DND-41 (cell line): ENCODE measurements at regions not wholly inside any gene's neighbourhood (a gene's known extent, or its start where the extent isn't known, plus 50 kb on each side); places are given as distances from the start of the nearest gene placed in this dataset.

Experiments
- ATAC-seq: fragments of 200-7000 bp; cut with Tn5 transposase; 3 replicates; pipeline ENCODE4 v1.9.1; 2021; ENCODE audit warnings: low read depth; ENCODE audit not compliant: insufficient read depth
- DNase-seq: peaks from one replicate; pipeline ENCODE4 v3.0.0-alpha.2; 2020
- H2AFZ ChIP-seq: 2 replicates; pipeline ENCODE4 v1.6.0; 2012; ENCODE audit warnings: low read depth, low read length
- H3K27ac ChIP-seq: 2 replicates; pipeline ENCODE4 v1.5.1; 2012; ENCODE audit warnings: low read length, inconsistent platforms
- H3K27me3 ChIP-seq: fragments of 200-600 bp; sonication (generic); 2 replicates; pipeline ENCODE4 v1.6.0; 2012; ENCODE audit warnings: low read length, mild to moderate bottlenecking, inconsistent platforms; ENCODE audit not compliant: insufficient read depth, poor library complexity
- H3K36me3 ChIP-seq: 2 replicates; pipeline ENCODE4 v1.5.1; 2012; ENCODE audit warnings: low read length, inconsistent platforms; ENCODE audit not compliant: insufficient read depth
- H3K4me1 ChIP-seq: 2 replicates; pipeline ENCODE4 v1.5.1; 2012; ENCODE audit warnings: mild to moderate bottlenecking, low read length; ENCODE audit not compliant: insufficient read depth
- H3K4me2 ChIP-seq: 2 replicates; pipeline ENCODE4 v1.6.0; 2012; ENCODE audit warnings: mild to moderate bottlenecking, moderate library complexity, low read length, inconsistent platforms; ENCODE audit not compliant: insufficient read depth
- H3K4me3 ChIP-seq, 2 experiments: fragments of 200-600 bp in 1 of 2; shearing (Covaris generic) in 1 of 2; 2 replicates each; pipeline ENCODE4 v1.5.1; 2012 to 2016; ENCODE audit warnings: inconsistent platforms in 2 of 2, low read length in 2 of 2, mild to moderate bottlenecking in 2 of 2, low read depth in 1 of 2, moderate library complexity in 1 of 2
- H3K79me2 ChIP-seq: 2 replicates; pipeline ENCODE4 v1.6.0; 2012; ENCODE audit warnings: low read length, inconsistent platforms; ENCODE audit not compliant: insufficient read depth
- H3K9ac ChIP-seq: 2 replicates; pipeline ENCODE4 v1.6.0; 2012; ENCODE audit warnings: low read depth, mild to moderate bottlenecking, inconsistent platforms, low read length, moderate library complexity
- H3K9me3 ChIP-seq: 2 replicates; pipeline ENCODE4 v1.5.1; 2012; ENCODE audit warnings: low read length, moderate library complexity, mild to moderate bottlenecking, inconsistent platforms; ENCODE audit not compliant: insufficient read depth, severe bottlenecking
- H4K20me1 ChIP-seq: 2 replicates; pipeline ENCODE4 v1.6.0; 2012; ENCODE audit warnings: low read length; ENCODE audit not compliant: insufficient read depth
- EZH2 ChIP-seq: IDR thresholded peaks from 3 replicates; pipeline ENCODE4 v1.6.1; 2012; ENCODE audit warnings: borderline replicate concordance, low read depth, mild to moderate bottlenecking, moderate library complexity, low read length, inconsistent platforms; ENCODE audit not compliant: severe bottlenecking
- TF ChIP-seq, protein P1 (sequence below): IDR thresholded peaks from 2 replicates; pipeline ENCODE4 v1.5.1; 2012; ENCODE audit warnings: borderline replicate concordance, low read length, moderate library complexity, mild to moderate bottlenecking; ENCODE audit not compliant: poor library complexity, severe bottlenecking; ENCODE audit errors: extremely low read depth

GRCh38 chr3:115524549-115524948 lies 98.8 kb upstream of the GAP43 start:
- no peaks in the 10 kb centered on the region for H3K36me3 ChIP-seq
- no peak overlapping the region for H3K4me2 ChIP-seq
- H3K4me1 ChIP-seq, result no peaks in the 10 kb centered on the region
- no peak overlapping the region for H3K27ac ChIP-seq
- H4K20me1 ChIP-seq, result no peaks in the 10 kb centered on the region
- H3K4me3 ChIP-seq, result no peak overlapping the region
- no peak overlapping the region for H2AFZ ChIP-seq
- no peak for ATAC-seq
- no peak for DNase-seq
- TF ChIP-seq, protein P1, sequence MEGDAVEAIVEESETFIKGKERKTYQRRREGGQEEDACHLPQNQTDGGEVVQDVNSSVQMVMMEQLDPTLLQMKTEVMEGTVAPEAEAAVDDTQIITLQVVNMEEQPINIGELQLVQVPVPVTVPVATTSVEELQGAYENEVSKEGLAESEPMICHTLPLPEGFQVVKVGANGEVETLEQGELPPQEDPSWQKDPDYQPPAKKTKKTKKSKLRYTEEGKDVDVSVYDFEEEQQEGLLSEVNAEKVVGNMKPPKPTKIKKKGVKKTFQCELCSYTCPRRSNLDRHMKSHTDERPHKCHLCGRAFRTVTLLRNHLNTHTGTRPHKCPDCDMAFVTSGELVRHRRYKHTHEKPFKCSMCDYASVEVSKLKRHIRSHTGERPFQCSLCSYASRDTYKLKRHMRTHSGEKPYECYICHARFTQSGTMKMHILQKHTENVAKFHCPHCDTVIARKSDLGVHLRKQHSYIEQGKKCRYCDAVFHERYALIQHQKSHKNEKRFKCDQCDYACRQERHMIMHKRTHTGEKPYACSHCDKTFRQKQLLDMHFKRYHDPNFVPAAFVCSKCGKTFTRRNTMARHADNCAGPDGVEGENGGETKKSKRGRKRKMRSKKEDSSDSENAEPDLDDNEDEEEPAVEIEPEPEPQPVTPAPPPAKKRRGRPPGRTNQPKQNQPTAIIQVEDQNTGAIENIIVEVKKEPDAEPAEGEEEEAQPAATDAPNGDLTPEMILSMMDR, result no peak
- no peak for TF ChIP-seq EZH2
- no peaks in the 10 kb centered on the region for H3K9me3 ChIP-seq
- no peaks in the 10 kb centered on the region for H3K79me2 ChIP-seq
- H3K27me3 ChIP-seq, result peaks cover 3% of the 10 kb centered on the region
- no peak overlapping the region for H3K9ac ChIP-seq

GRCh38 chr3:115525731-115526130 lies 97.6 kb upstream of the GAP43 start:
- no peak for DNase-seq
- no peak for ATAC-seq
- TF ChIP-seq, protein P1, result no peak
- TF ChIP-seq EZH2, result no peak
- Histone ChIP-seq H3K36me3 (no peaks in the 10 kb centered on the region), H3K27ac (no peak overlapping the region), H3K4me3 (no peak overlapping the region), H3K9me3 (no peaks in the 10 kb centered on the region), H3K9ac (no peak overlapping the region), H2AFZ (no peak overlapping the region), H4K20me1 (no peaks in the 10 kb centered on the region), H3K4me2 (no peak overlapping the region), H3K4me1 (no peaks in the 10 kb centered on the region), H3K27me3 (peaks cover 3% of the 10 kb centered on the region), H3K79me2 (no peaks in the 10 kb centered on the region)

GRCh38 chr3:115533218-115533617 lies 90.1 kb upstream of the GAP43 start:
- DNase-seq, result no peak
- no peaks in the 10 kb centered on the region for H3K36me3 ChIP-seq
- TF ChIP-seq, protein P1, result no peak
- TF ChIP-seq EZH2, result no peak
- no peaks in the 10 kb centered on the region for H3K4me1 ChIP-seq
- H4K20me1 ChIP-seq, result no peaks in the 10 kb centered on the region
- no peak overlapping the region for H3K4me2 ChIP-seq
- no peak overlapping the region for H3K4me3 ChIP-seq
- H3K27me3 ChIP-seq, result no peaks in the 10 kb centered on the region
- no peak overlapping the region for H3K9ac ChIP-seq
- H3K79me2 ChIP-seq, result no peaks in the 10 kb centered on the region
- H3K27ac ChIP-seq, result no peak overlapping the region
- no peak overlapping the region for H2AFZ ChIP-seq
- no peaks in the 10 kb centered on the region for H3K9me3 ChIP-seq
- no peak for ATAC-seq

- ATAC-seq, result no peak
Measured at GRCh38 chr3:115536171-115536570, 87.1 kb upstream of the GAP43 start.

More at GRCh38 chr3:115536171-115536570, 87.1 kb upstream of the GAP43 start:
- no peak overlapping the region for H3K9ac ChIP-seq
- H4K20me1 ChIP-seq, result no peaks in the 10 kb centered on the region
- H3K36me3 ChIP-seq, result no peaks in the 10 kb centered on the region
- H2AFZ ChIP-seq, result no peak overlapping the region
- no peaks in the 10 kb centered on the region for H3K9me3 ChIP-seq
- H3K4me3 ChIP-seq, result no peak overlapping the region
- H3K4me1 ChIP-seq, result no peaks in the 10 kb centered on the region
- H3K79me2 ChIP-seq, result no peaks in the 10 kb centered on the region
- H3K27ac ChIP-seq, result no peak overlapping the region
- H3K27me3 ChIP-seq, result no peaks in the 10 kb centered on the region
- no peak for TF ChIP-seq EZH2
- TF ChIP-seq, protein P1, result no peak
- no peak for DNase-seq
- H3K4me2 ChIP-seq, result no peak overlapping the region
